NB4 (cell line): ENCODE measurements at regions not wholly inside any gene's neighbourhood (a gene's known extent, or its start where the extent isn't known, plus 50 kb on each side); places are given as distances from the start of the nearest gene placed in this dataset.

ENCODE experiments used
- CTCF ChIP-seq: IDR thresholded peaks from one replicate; pipeline ENCODE4 v1.5.1; 2012; ENCODE audit warnings: low read depth, low read length
- POLR2A ChIP-seq: IDR thresholded peaks from 2 replicates; pipeline ENCODE4 v1.6.1; 2011; ENCODE audit warnings: mild to moderate bottlenecking; ENCODE audit not compliant: insufficient read length; ENCODE audit errors: extremely low read depth

- peak; percentile 49 for TF ChIP-seq CTCF
- TF ChIP-seq POLR2A, result no peak
These were observed 118.3 kb upstream of the CWC22 start for GRCh38 chr2:180125245-180125962.
